GM21423 (cell line): ENCODE measurements at regions not wholly inside any gene's neighbourhood (a gene's known extent, or its start where the extent isn't known, plus 50 kb on each side); places are given as distances from the start of the nearest gene placed in this dataset.

Source experiments
- ATAC-seq: cut with Tn5 transposase; IDR thresholded peaks from one replicate; pipeline ENCODE4 v1.9.1; 2021; ENCODE audit warnings: mild to moderate bottlenecking, moderate library complexity; ENCODE audit not compliant: unreplicated experiment

GRCh38 chr2:138104071-138104470 is 139.8 kb downstream of the HNMT start:
- no peak for ATAC-seq

GRCh38 chr2:138105358-138105757 is 141.1 kb downstream of the HNMT start:
- no peak for ATAC-seq

GRCh38 chr2:138106606-138107005 is 142.3 kb downstream of the HNMT start:
- no peak for ATAC-seq

- ATAC-seq, result no peak
Measured at GRCh38 chr2:138107288-138107687, 143.0 kb downstream of the HNMT start.

GRCh38 chr2:138110453-138111083 is 146.3 kb downstream of the HNMT start:
- no peak for ATAC-seq

- ATAC-seq, result no peak
Measured at GRCh38 chr2:138112536-138112935, 148.3 kb downstream of the HNMT start.

GRCh38 chr2:138113871-138114525 is 149.7 kb downstream of the HNMT start:
- no peak for ATAC-seq

- ATAC-seq, result no peak
Measured at GRCh38 chr2:138115666-138116065, 151.4 kb downstream of the HNMT start.

GRCh38 chr2:138116456-138116855 is 152.2 kb downstream of the HNMT start:
- no peak for ATAC-seq

GRCh38 chr2:138121666-138122661 is 157.7 kb downstream of the HNMT start:
- peak; percentile 55 for ATAC-seq

GRCh38 chr2:138122891-138123290 is 158.6 kb downstream of the HNMT start:
- no peak for ATAC-seq

GRCh38 chr2:138123741-138124140 is 159.5 kb downstream of the HNMT start:
- no peak for ATAC-seq

- ATAC-seq, result no peak
Measured at GRCh38 chr2:138124521-138124920, 160.2 kb downstream of the HNMT start.

GRCh38 chr2:138125306-138126288 is 161.3 kb downstream of the HNMT start:
- ATAC-seq, result no peak

- ATAC-seq, result no peak
Measured at GRCh38 chr2:138132108-138132507, 167.8 kb downstream of the HNMT start.

GRCh38 chr2:138137949-138138348 is 173.7 kb downstream of the HNMT start:
- ATAC-seq, result no peak

- ATAC-seq, result no peak
Measured at GRCh38 chr2:138147796-138148195, 183.5 kb downstream of the HNMT start.

GRCh38 chr2:138155304-138155703 is 191.0 kb downstream of the HNMT start:
- ATAC-seq, result no peak

GRCh38 chr2:138157372-138157771 is 193.1 kb downstream of the HNMT start:
- ATAC-seq, result no peak

GRCh38 chr2:138170485-138170884 is 206.2 kb downstream of the HNMT start:
- ATAC-seq, result no peak
